ENCODE measurements at regions not wholly inside any gene's neighbourhood (a gene's known extent, or its start where the extent isn't known, plus 50 kb on each side); places are given as distances from the start of the nearest gene placed in this dataset.

GRCh38 chr2:128622371-128622770, 303.7 kb upstream of the HS6ST1 start:
- no peak overlapping the region for H3K4me3 ChIP-seq (ENCODE audit: low read depth, low read length)
- no peak for TF ChIP-seq CTCF (IDR thresholded peaks at IDR 0.05; ENCODE audit: control insufficient read depth, extremely low read depth, insufficient read depth)
- DNase-seq (ENCODE audit: low read depth), result no peak

GRCh38 chr2:128622955-128623620, 304.4 kb upstream of the HS6ST1 start:
- TF ChIP-seq CTCF (IDR thresholded peaks at IDR 0.05; ENCODE audit: control insufficient read depth, extremely low read depth, insufficient read depth), result no peak

GRCh38 chr2:128623776-128624761, 305.4 kb upstream of the HS6ST1 start:
- TF ChIP-seq CTCF (IDR thresholded peaks at IDR 0.05; ENCODE audit: control insufficient read depth, extremely low read depth, insufficient read depth), result no peak
- no peak for DNase-seq (ENCODE audit: low read depth)
- no peak overlapping the region for H3K4me3 ChIP-seq (ENCODE audit: low read depth, low read length)

More at GRCh38 chr2:128622955-128623620, 304.4 kb upstream of the HS6ST1 start:
- DNase-seq (ENCODE audit: low read depth), result no peak
- H3K4me3 ChIP-seq (ENCODE audit: low read depth, low read length), result no peak overlapping the region

- H3K4me3 ChIP-seq (ENCODE audit: low read depth, low read length), result no peak overlapping the region
- no peak for TF ChIP-seq CTCF (IDR thresholded peaks at IDR 0.05; ENCODE audit: control insufficient read depth, extremely low read depth, insufficient read depth)
- DNase-seq (ENCODE audit: low read depth), result no peak
These were observed 306.3 kb upstream of the HS6ST1 start for GRCh38 chr2:128624956-128625355.

- DNase-seq (ENCODE audit: low read depth), result no peak
- TF ChIP-seq CTCF (IDR thresholded peaks at IDR 0.05; ENCODE audit: control insufficient read depth, extremely low read depth, insufficient read depth), result no peak
- H3K4me3 ChIP-seq (ENCODE audit: low read depth, low read length), result no peak overlapping the region
These were observed 306.8 kb upstream of the HS6ST1 start for GRCh38 chr2:128625421-128625820.

GRCh38 chr2:128625963-128626759, 307.5 kb upstream of the HS6ST1 start:
- no peak for TF ChIP-seq CTCF (IDR thresholded peaks at IDR 0.05; ENCODE audit: control insufficient read depth, extremely low read depth, insufficient read depth)
- DNase-seq (ENCODE audit: low read depth), result no peak
- no peak overlapping the region for H3K4me3 ChIP-seq (ENCODE audit: low read depth, low read length)

All from LNCaP clone FGC (cell line).